Fibroblast of lung (primary cell): ENCODE measurements at regions not wholly inside any gene's neighbourhood (a gene's known extent, or its start where the extent isn't known, plus 50 kb on each side); places are given as distances from the start of the nearest gene placed in this dataset.

ENCODE experiments used
- EZH2 ChIP-seq: IDR thresholded peaks from 2 replicates; pipeline ENCODE4 v1.5.1; 2012; ENCODE audit warnings: low read length, control low read depth, mild to moderate bottlenecking; ENCODE audit errors: missing control alignments
- TF ChIP-seq, protein P1 (sequence below), 2 donors: IDR thresholded peaks in 1 of 2; conservative IDR thresholded peaks in 1 of 2; 1 replicate in 1 of 2; 2 replicates in 1 of 2; pipeline ENCODE4 v1.5.1; 2011 to 2012; ENCODE audit warnings: low read length in 2 of 2, control low read depth in 1 of 2, inconsistent platforms in 1 of 2, low read depth in 1 of 2, mild to moderate bottlenecking in 1 of 2

DNA sequence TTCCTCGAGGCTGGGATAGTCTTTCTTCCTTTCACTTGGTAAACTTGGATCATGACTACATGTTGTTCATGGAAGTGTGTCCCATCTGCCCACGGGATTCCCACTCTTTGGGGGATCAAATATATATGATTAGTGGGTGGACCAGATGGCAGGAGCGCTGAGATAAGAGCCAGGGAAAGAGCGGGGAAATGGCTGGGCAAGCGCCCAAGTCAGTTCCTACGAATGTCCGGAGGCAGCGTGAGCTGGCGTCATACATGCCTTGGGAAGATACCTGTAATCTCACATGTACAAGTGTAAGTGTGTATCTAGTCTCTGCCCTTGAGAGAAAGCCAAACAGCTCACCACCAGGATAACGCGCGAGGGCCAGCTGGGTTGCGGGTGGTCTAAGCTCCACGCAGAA, 62.3 kb downstream of the FZD10 start:
- TF ChIP-seq, protein P1, sequence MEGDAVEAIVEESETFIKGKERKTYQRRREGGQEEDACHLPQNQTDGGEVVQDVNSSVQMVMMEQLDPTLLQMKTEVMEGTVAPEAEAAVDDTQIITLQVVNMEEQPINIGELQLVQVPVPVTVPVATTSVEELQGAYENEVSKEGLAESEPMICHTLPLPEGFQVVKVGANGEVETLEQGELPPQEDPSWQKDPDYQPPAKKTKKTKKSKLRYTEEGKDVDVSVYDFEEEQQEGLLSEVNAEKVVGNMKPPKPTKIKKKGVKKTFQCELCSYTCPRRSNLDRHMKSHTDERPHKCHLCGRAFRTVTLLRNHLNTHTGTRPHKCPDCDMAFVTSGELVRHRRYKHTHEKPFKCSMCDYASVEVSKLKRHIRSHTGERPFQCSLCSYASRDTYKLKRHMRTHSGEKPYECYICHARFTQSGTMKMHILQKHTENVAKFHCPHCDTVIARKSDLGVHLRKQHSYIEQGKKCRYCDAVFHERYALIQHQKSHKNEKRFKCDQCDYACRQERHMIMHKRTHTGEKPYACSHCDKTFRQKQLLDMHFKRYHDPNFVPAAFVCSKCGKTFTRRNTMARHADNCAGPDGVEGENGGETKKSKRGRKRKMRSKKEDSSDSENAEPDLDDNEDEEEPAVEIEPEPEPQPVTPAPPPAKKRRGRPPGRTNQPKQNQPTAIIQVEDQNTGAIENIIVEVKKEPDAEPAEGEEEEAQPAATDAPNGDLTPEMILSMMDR (conservative IDR thresholded peaks at IDR 0.05 in 1 of 2, IDR thresholded peaks at IDR 0.05 in 1 of 2; ENCODE audit: low read depth in 1 of 2, low read length in 2 of 2), result no peak
- TF ChIP-seq EZH2, result no peak
